ENCODE measurements at regions not wholly inside any gene's neighbourhood (a gene's known extent, or its start where the extent isn't known, plus 50 kb on each side); places are given as distances from the start of the nearest gene placed in this dataset.
"Not testable (repeated sequence)": the region's sequence is repeated elsewhere in the genome, so short reads cannot be mapped to it uniquely, and the experiment has no call there.

DNA sequence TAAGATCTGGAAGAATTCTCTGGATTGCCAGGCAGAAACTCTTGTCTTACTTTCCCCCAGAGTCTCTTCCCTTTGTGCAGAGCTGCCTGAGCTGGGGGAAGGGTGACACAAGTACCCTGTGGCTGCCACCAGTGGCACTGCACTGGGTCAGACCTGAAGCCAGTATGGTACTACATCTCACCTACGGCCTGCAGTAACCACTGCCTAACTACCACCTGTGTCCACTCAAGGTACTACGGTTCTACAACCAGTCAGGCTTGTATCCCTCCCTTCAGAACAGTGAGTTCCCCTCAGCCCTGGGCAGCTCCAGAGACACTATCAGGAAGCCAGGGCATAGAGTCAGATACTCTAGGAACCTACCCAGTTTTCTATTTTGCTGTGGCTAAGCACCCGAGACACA, 212.0 kb upstream of the POU5F2 start:
- H3K36me3 ChIP-seq: no peaks in the 10 kb centered on the region
- TF ChIP-seq POLR2A (IDR thresholded peaks at IDR 0.05) (no peak), EP300 (IDR thresholded peaks at IDR 0.05; ENCODE audit: low read depth) (no peak), POLR2AphosphoS5 (IDR thresholded peaks at IDR 0.05) (no peak)
- TF ChIP-seq, protein P1, sequence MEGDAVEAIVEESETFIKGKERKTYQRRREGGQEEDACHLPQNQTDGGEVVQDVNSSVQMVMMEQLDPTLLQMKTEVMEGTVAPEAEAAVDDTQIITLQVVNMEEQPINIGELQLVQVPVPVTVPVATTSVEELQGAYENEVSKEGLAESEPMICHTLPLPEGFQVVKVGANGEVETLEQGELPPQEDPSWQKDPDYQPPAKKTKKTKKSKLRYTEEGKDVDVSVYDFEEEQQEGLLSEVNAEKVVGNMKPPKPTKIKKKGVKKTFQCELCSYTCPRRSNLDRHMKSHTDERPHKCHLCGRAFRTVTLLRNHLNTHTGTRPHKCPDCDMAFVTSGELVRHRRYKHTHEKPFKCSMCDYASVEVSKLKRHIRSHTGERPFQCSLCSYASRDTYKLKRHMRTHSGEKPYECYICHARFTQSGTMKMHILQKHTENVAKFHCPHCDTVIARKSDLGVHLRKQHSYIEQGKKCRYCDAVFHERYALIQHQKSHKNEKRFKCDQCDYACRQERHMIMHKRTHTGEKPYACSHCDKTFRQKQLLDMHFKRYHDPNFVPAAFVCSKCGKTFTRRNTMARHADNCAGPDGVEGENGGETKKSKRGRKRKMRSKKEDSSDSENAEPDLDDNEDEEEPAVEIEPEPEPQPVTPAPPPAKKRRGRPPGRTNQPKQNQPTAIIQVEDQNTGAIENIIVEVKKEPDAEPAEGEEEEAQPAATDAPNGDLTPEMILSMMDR (IDR thresholded peaks at IDR 0.05): no peak
- in situ Hi-C loops (cut with MboI; ENCODE audit: low pct_ligation_motif_present in 1 of 4, low pct_unique_long_range_greater_than_20kb in 1 of 4, low sequenced_read_pairs in 3 of 4): no loop called here
- H3K27ac ChIP-seq: no peak overlapping the region
- H3K9me3 ChIP-seq: no peaks in the 10 kb centered on the region
- intact Hi-C loops (cut with DNase I; ENCODE audit: low total_unique reads): no loop called here
- no peaks in the 10 kb centered on the region for H3K27me3 ChIP-seq
- no peak overlapping the region for H3K4me3 ChIP-seq
- no peak for DNase-seq
- 95% methylated on average over 3 of the region's 3 CpGs; no CpG with 5 or more reads in 1 of the 2 donors for WGBS, 2 donors (ENCODE audit: low coverage in 1 of 2)
- H3K4me1 ChIP-seq: no peaks in the 10 kb centered on the region

DNA sequence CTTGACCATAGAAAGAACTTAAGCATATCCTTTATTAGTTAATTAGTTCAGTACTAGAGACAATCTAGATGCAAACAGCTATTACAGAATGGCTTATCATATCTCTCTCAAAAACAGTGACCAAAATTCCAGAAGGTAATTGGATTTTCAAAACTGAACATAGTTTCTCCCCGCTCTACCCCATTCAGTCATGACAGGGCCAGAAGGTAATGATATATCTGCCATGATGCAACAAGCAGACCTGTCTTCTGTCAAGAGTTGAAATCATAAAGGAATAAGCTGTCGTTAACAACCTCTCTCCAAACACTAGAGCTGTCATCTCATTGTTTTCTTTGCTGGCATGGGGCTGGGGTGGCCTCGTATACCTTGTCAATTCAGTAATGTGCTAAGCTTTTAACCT, 200.5 kb upstream of the POU5F2 start:
- intact Hi-C loops (cut with DNase I; ENCODE audit: low total_unique reads) (no loop called here), in situ Hi-C loops (cut with MboI; ENCODE audit: low pct_ligation_motif_present in 1 of 4, low pct_unique_long_range_greater_than_20kb in 1 of 4, low sequenced_read_pairs in 3 of 4) (no loop called here)
- Histone ChIP-seq H3K4me1 (no peaks in the 10 kb centered on the region), H3K36me3 (no peaks in the 10 kb centered on the region), H3K9me3 (no peaks in the 10 kb centered on the region), H3K27ac (no peak overlapping the region), H3K27me3 (no peaks in the 10 kb centered on the region), H3K4me3 (no peak overlapping the region)
- no peak for TF ChIP-seq POLR2A (IDR thresholded peaks at IDR 0.05)
- TF ChIP-seq, protein P1 (IDR thresholded peaks at IDR 0.05): no peak
- no peak for TF ChIP-seq POLR2AphosphoS5 (IDR thresholded peaks at IDR 0.05)
- no peak for TF ChIP-seq EP300 (IDR thresholded peaks at IDR 0.05; ENCODE audit: low read depth)
- no peak for DNase-seq
- 77 to 78% methylated on average over 3 of the region's 3 CpGs for WGBS, 2 donors (ENCODE audit: low coverage in 1 of 2)

DNA sequence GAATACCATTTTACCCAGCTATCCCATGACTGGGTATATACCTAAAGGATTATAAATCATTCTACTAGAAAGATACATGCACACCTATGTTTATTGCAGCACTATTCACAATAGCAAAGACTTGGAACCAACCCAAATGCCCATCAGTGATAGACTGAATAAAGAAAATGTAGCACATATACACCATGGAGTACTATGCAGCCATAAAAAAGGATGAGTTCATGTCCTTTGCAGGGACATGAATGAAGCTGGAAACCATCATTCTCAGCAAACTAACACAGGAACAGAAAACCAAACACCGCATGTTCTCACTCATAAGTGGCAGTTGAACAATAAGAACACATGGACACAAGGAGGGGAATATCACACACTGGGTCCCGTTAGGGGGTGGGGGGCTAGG, 191.9 kb upstream of the POU5F2 start:
- WGBS, 2 donors (ENCODE audit: low coverage in 1 of 2): 89 to 96% methylated on average over 2 of the region's 2 CpGs
- H3K4me3 ChIP-seq; H3K9me3 ChIP-seq; DNase-seq; H3K27ac ChIP-seq; H3K36me3 ChIP-seq; intact Hi-C loops (cut with DNase I; ENCODE audit: low total_unique reads); H3K4me1 ChIP-seq; in situ Hi-C loops (cut with MboI; ENCODE audit: low pct_ligation_motif_present in 1 of 4, low pct_unique_long_range_greater_than_20kb in 1 of 4, low sequenced_read_pairs in 3 of 4); H3K27me3 ChIP-seq: not testable (repeated sequence)

DNA sequence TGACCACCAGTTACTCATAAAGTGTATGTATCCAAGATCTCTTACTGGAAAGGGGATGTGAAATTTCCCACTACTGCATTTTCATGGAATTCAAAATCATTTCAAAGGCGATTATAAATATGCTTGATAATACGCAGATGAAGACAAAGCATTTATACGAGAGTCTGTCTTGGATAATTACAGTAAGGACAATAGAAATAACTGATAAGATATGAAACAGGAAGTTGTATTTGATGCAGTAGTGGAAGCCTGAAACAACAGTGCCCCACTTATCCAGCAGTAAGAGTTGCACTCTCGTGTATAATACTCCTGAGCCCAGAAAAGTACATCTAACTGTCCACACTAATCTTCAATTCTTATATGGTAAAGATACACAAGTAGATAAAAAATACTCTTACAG, 188.7 kb upstream of the POU5F2 start:
- no peak overlapping the region for H3K4me3 ChIP-seq
- TF ChIP-seq, protein P1 (IDR thresholded peaks at IDR 0.05): no peak
- TF ChIP-seq POLR2A (IDR thresholded peaks at IDR 0.05) (no peak), EP300 (IDR thresholded peaks at IDR 0.05; ENCODE audit: low read depth) (no peak), POLR2AphosphoS5 (IDR thresholded peaks at IDR 0.05) (no peak)
- no peaks in the 10 kb centered on the region for H3K4me1 ChIP-seq
- in situ Hi-C loops (cut with MboI; ENCODE audit: low pct_ligation_motif_present in 1 of 4, low pct_unique_long_range_greater_than_20kb in 1 of 4, low sequenced_read_pairs in 3 of 4) (no loop called here), intact Hi-C loops (cut with DNase I; ENCODE audit: low total_unique reads) (no loop called here)
- DNase-seq: no peak
- H3K36me3 ChIP-seq: no peaks in the 10 kb centered on the region
- no peaks in the 10 kb centered on the region for H3K27me3 ChIP-seq
- WGBS, 2 donors (ENCODE audit: low coverage in 1 of 2): 48 to 55% methylated on average over 3 to 4 of the region's 4 CpGs
- no peak overlapping the region for H3K27ac ChIP-seq
- H3K9me3 ChIP-seq: no peaks in the 10 kb centered on the region

DNA sequence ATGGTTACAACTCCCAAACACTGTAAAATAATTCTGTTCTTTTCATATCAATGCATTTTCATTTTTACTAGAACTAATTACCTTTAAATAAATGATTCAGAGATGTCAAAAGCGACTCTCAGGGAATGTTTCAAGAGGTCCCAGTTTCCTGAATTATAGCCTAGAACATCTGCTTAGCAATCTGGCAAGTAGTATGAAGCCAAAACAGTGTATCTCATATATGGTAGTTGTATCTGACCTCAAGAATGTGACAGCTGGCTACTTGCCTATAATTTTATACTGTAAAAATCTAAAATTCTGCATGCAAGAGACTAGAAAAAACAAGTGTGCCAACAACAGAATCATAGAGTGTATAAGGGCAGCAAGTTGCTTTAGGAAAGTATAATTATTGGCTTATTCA, 187.7 kb upstream of the POU5F2 start:
- no peak for DNase-seq
- no peaks in the 10 kb centered on the region for H3K36me3 ChIP-seq
- WGBS, 2 donors (ENCODE audit: low coverage in 1 of 2): 67 to 81% methylated on average over 1 of the region's 1 CpG
- intact Hi-C loops (cut with DNase I; ENCODE audit: low total_unique reads): no loop called here
- no peaks in the 10 kb centered on the region for H3K27me3 ChIP-seq
- no peak overlapping the region for H3K4me3 ChIP-seq
- no peaks in the 10 kb centered on the region for H3K4me1 ChIP-seq
- no peaks in the 10 kb centered on the region for H3K9me3 ChIP-seq
- in situ Hi-C loops (cut with MboI; ENCODE audit: low pct_ligation_motif_present in 1 of 4, low pct_unique_long_range_greater_than_20kb in 1 of 4, low sequenced_read_pairs in 3 of 4): no loop called here
- H3K27ac ChIP-seq: no peak overlapping the region
- TF ChIP-seq, protein P1 (IDR thresholded peaks at IDR 0.05): no peak
- TF ChIP-seq POLR2A (IDR thresholded peaks at IDR 0.05) (no peak), POLR2AphosphoS5 (IDR thresholded peaks at IDR 0.05) (no peak), EP300 (IDR thresholded peaks at IDR 0.05; ENCODE audit: low read depth) (no peak)

Measured in transverse colon (tissue), 4 donors.